Brain microvascular endothelial cell (primary cell): ENCODE measurements at regions not wholly inside any gene's neighbourhood (a gene's known extent, or its start where the extent isn't known, plus 50 kb on each side); places are given as distances from the start of the nearest gene placed in this dataset.

Experiments used
- DNase-seq: peaks from one replicate; pipeline ENCODE4 v3.0.0-alpha.2; 2020
- H3K27ac ChIP-seq: fragments of 250-450 bp; sonication (Bioruptor Pico); 2 replicates; pipeline ENCODE4 v1.5.1; 2020; ENCODE audit warnings: mild to moderate bottlenecking, moderate library complexity
- H3K27me3 ChIP-seq: fragments of 250-450 bp; sonication (Bioruptor Pico); replicated peaks from 2 replicates; pipeline ENCODE4 v1.5.1; 2020; ENCODE audit warnings: mild to moderate bottlenecking
- H3K36me3 ChIP-seq: fragments of 250-450 bp; sonication (Bioruptor Pico); replicated peaks from 2 replicates; pipeline ENCODE4 v1.5.1; 2020; ENCODE audit warnings: mild to moderate bottlenecking
- H3K4me3 ChIP-seq: 2 replicates; pipeline ENCODE4 v1.5.1; 2011; ENCODE audit warnings: low read depth, mild to moderate bottlenecking, control low read depth, low read length, moderate library complexity
- in situ Hi-C: cut with HindIII; loops from 2 replicates; pipeline ENCODE4 v1.10.0; 2017; ENCODE audit warnings: low sequenced_read_pairs, low pct_ligation_motif_present
- TF ChIP-seq, protein P1 (sequence below): IDR thresholded peaks from 2 replicates; pipeline ENCODE4 v1.5.1; 2011; ENCODE audit warnings: low read depth, mild to moderate bottlenecking, moderate library complexity, low read length, control low read depth, inconsistent platforms; ENCODE audit errors: missing control alignments

DNA sequence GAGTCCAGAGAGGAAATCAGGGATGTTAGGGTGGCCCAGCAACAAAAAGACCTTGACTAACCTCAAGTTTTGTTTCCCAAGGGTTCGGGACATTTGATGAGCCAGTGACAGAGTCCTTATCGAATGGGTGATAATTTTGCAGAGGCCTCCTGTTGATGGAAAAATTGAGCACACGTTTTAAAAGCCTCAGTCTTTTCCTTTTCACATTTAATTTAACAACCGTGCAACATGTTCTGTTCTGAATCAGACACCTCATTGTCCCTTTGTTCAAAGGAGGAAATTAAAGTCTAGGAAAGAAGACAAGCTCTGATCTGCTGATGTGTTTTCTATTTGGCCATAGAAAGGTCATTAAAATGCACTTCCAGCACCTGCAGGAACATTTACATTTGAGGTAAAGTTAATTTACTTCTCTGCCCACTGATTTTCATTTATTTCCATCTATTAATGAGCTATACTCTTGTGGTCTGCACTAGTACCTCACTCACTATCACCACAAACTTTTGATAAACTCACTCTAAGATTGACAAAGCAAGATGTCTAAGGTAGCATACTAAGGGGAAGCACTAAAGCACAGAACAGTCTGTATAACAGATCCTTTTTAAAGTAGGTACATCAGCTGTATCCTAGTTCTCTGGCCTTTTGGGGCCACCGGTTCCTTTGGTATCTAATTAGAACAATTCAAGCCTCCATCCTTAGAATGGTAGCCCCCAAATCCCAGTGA, 147.0 kb downstream of the RPAP3 start:
- Histone ChIP-seq H3K27ac (no peak overlapping the region), H3K4me3 (no peak overlapping the region), H3K36me3 (no peaks in the 10 kb centered on the region), H3K27me3 (no peaks in the 10 kb centered on the region)
- in situ Hi-C loops: no loop called here
- TF ChIP-seq, protein P1, sequence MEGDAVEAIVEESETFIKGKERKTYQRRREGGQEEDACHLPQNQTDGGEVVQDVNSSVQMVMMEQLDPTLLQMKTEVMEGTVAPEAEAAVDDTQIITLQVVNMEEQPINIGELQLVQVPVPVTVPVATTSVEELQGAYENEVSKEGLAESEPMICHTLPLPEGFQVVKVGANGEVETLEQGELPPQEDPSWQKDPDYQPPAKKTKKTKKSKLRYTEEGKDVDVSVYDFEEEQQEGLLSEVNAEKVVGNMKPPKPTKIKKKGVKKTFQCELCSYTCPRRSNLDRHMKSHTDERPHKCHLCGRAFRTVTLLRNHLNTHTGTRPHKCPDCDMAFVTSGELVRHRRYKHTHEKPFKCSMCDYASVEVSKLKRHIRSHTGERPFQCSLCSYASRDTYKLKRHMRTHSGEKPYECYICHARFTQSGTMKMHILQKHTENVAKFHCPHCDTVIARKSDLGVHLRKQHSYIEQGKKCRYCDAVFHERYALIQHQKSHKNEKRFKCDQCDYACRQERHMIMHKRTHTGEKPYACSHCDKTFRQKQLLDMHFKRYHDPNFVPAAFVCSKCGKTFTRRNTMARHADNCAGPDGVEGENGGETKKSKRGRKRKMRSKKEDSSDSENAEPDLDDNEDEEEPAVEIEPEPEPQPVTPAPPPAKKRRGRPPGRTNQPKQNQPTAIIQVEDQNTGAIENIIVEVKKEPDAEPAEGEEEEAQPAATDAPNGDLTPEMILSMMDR: no peak
- DNase-seq: no peak

DNA sequence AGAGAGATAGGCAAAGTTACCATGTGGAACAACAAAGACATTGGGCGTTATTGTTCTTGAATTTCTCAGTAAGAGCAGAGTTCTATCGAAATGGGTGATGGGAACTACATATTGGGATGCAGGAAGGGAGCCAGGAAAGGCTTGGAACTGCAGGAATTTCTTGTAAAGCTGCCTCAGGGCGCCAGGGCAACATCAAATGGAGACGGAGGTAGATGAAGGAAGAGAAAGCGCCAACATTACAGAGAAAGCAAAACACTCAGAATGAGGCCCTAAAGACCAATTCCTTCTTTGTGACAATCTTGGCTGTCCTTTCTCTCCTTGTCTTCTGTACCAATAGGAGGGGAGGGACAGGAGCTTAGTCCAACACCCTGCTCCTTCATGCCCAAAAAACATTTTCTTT, 148.4 kb downstream of the RPAP3 start:
- H3K4me3 ChIP-seq: no peak overlapping the region
- no peak for DNase-seq
- no peaks in the 10 kb centered on the region for H3K27me3 ChIP-seq
- H3K36me3 ChIP-seq: no peaks in the 10 kb centered on the region
- H3K27ac ChIP-seq: no peak overlapping the region
- TF ChIP-seq, protein P1: no peak
- in situ Hi-C loops: no loop called here

DNA sequence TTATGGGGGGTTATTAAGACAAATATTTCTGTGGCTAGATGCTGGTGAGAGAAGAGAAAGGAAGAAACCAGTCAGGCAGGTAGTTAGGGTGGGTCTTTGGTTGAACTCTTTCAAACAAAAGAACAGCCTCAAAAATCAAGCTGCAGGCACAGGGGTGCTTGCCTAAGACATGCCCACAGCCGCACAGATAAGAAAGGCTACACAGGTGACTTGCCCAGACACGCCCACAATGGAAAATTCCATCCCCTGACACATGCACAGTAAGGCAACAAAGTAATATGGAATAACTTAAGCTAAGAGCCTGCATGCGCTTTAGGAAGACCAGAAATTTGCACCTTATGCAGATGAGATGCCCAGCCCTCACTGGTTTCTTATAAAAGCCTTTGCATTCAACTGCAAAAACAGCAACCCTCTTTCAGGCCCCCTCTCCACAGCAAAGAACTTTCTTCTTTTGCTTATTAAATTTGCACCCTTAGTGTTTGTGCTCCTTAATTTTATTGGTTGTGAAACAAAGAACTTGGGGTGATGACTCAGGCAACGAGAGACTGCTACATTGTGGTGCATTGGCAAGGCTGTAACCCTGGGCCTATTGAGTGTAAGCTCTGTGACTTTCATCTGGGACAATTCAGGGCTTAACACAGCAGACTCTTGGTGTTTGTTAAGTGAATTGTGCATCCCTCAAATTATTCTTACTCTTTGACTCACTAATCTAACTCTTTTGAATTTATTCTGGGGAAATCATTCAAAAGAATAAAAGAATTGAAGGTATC, 149.4 kb downstream of the RPAP3 start:
- Histone ChIP-seq H3K27ac (no peak overlapping the region), H3K4me3 (no peak overlapping the region), H3K36me3 (no peaks in the 10 kb centered on the region), H3K27me3 (no peaks in the 10 kb centered on the region)
- TF ChIP-seq, protein P1: no peak
- DNase-seq: no peak
- in situ Hi-C loops: no loop called here

DNA sequence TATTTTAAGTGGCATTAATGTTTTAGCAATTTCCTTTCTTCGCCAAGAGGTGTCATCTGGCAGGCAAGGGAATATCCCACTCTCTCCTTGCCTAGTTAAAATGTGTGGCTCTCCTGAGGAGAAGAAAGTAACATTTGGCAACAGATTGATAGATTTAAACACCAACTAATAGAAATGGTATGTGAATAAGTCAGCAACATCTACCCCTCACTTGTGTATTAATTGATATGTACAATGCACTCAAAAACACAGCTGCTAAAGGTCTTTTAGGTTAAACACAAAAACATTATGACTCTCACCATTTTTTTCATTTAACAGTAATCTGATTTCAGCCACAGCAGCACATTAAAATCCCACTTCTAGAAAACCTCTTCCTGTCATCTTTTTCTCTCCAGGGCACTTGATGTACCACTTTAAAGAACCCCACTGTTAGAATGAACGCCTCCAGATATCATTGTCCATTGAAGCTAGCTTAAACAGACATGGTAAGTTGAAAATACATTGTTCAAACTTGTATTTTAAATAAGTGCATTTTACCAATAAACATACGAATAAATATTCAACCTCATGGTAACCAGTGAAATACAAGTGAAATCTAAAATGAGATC, 151.7 kb downstream of the RPAP3 start:
- Histone ChIP-seq H3K36me3 (no peaks in the 10 kb centered on the region), H3K27me3 (no peaks in the 10 kb centered on the region), H3K4me3 (no peak overlapping the region), H3K27ac (no peak overlapping the region)
- DNase-seq: no peak
- in situ Hi-C loops: no loop called here
- TF ChIP-seq, protein P1: no peak

DNA sequence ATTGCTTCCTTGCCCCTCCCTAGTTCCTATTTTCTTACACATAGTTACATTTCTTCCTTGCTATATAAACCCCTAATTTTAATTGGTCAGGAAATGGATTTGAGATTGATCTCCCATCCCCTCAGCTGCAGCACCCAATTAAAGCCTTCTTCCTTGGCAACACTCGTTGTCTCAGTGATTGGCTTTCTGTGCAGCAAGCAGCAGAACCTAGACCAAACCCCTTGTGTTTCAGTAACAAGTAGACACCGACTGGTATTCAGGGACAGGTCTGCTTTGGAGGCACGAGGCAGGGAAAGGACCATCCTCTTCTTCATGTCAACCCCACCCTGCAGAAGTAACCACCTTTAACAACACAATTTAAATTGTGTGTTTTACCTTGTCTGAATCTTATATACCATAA, 152.6 kb downstream of the RPAP3 start:
- Histone ChIP-seq H3K27ac (no peak overlapping the region), H3K36me3 (no peaks in the 10 kb centered on the region), H3K4me3 (no peak overlapping the region), H3K27me3 (no peaks in the 10 kb centered on the region)
- in situ Hi-C loops: no loop called here
- no peak for DNase-seq
- TF ChIP-seq, protein P1: no peak
